K562 (cell line): ENCODE measurements at regions not wholly inside any gene's neighbourhood (a gene's known extent, or its start where the extent isn't known, plus 50 kb on each side); places are given as distances from the start of the nearest gene placed in this dataset.

Experiments
- CBX5 ChIP-seq: IDR thresholded peaks from 2 replicates; pipeline ENCODE4 v1.6.1; 2014; ENCODE audit warnings: low read depth, borderline replicate concordance
- CREM ChIP-seq: IDR thresholded peaks from 2 replicates; pipeline ENCODE4 v1.6.1; 2014; ENCODE audit warnings: antibody characterized with exemption, low read depth
- CUX1 ChIP-seq: fragments of 200-800 bp; sonication (Bioruptor generic); IDR thresholded peaks from 2 replicates; pipeline ENCODE4 v1.6.1; 2016; ENCODE audit warnings: missing genetic modification characterization, missing compliant biosample characterization
- JUND ChIP-seq, 2 experiments: IDR thresholded peaks; 2 replicates in 1 of 2; 3 replicates in 1 of 2; pipeline ENCODE4 v1.6.1; 2011; ENCODE audit warnings: borderline replicate concordance in 2 of 2, low read depth in 2 of 2, low read length in 2 of 2, improper control_type of control experiment in 1 of 2, missing biosample characterization in 1 of 2, missing genetic modification characterization in 1 of 2, missing genetic modification reagents in 1 of 2
- MBD2 ChIP-seq: sonication (generic); IDR thresholded peaks from 2 replicates; pipeline ENCODE4 v1.6.1; 2016; ENCODE audit warnings: low read depth, borderline replicate concordance
- NR2C1 ChIP-seq, 2 experiments: fragments of 450-650 bp; IDR thresholded peaks; 2 replicates each; pipeline ENCODE4 v1.6.1; 2017; ENCODE audit warnings: mild to moderate bottlenecking in 2 of 2, antibody characterized with exemption in 1 of 2, inconsistent platforms in 1 of 2, missing compliant biosample characterization in 1 of 2, missing genetic modification characterization in 1 of 2
- RB1 ChIP-seq: fragments of 450-650 bp; IDR thresholded peaks from 2 replicates; pipeline ENCODE4 v1.6.1; 2017; ENCODE audit warnings: low read depth, mild to moderate bottlenecking
- RBFOX2 ChIP-seq: fragments of 200-400 bp; formaldehyde crosslinking; IDR thresholded peaks from 2 replicates; pipeline ENCODE4 v1.6.1; 2017; ENCODE audit warnings: low read depth, mild to moderate bottlenecking, low read length, moderate library complexity
- SMARCA4 ChIP-seq: fragments of 450-650 bp; IDR thresholded peaks from 2 replicates; pipeline ENCODE4 v1.6.1; 2016
- SUPT5H ChIP-seq: fragments of 450-650 bp; IDR thresholded peaks from 2 replicates; pipeline ENCODE4 v1.6.1; 2016
- ZNF644 ChIP-seq: fragments of 200-800 bp; sonication (Bioruptor generic); IDR thresholded peaks from 2 replicates; pipeline ENCODE4 v1.6.1; 2016; ENCODE audit warnings: low read depth, missing genetic modification characterization, missing compliant biosample characterization
- TF ChIP-seq, protein P1 (sequence below): fragments of 450-650 bp; IDR thresholded peaks from 2 replicates; pipeline ENCODE4 v1.6.1; 2017; ENCODE audit warnings: antibody characterized with exemption, mild to moderate bottlenecking
- TF ChIP-seq, protein P2 (sequence below): fragments of 450-650 bp; IDR thresholded peaks from 2 replicates; pipeline ENCODE4 v1.6.1; 2016; ENCODE audit warnings: antibody characterized with exemption
- TF ChIP-seq, protein P3 (sequence below): sonication (generic); formaldehyde crosslinking; IDR thresholded peaks from 2 replicates; pipeline ENCODE4 v1.8.1; 2023; ENCODE audit warnings: mild to moderate bottlenecking, missing genetic modification reagents

DNA sequence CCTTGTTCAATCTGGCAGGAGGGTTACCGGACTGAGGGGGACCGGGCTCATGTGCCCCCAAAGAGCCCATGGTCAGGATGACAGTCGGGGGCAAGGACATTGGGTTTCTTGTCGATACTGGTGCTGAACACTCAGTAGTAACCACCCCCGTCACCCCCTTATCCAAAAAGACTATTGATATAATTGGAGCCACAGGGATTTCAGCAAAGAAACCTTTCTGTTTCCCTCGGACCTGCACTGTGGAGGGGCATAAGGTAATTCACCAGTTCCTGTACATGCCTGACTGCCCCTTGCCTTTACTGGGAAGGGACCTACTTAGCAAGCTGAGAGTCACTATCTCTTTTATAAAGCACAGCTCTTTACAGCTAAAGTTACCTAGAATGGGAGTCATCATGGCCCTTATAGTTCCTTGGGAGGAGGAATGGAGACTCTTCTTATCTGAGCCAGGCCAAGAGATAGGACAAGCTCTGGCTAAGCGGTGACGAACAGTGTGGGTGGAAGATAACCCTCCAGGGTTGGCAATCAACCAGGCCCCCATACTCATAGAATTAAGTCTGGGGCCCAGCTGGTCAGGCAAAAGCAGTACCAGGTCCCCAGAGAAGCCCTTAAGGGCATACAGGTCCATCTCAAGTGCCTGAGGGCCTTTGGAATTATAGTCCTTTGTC lies 603.7 kb downstream of the UQCRFS1 start (continued):
- TF ChIP-seq NR2C1 (IDR thresholded peaks at IDR 0.05) (no peak), NR2C1 (tag; IDR thresholded peaks at IDR 0.05) (0 out of 2 replicates have a peak, but pooled peaks have one; percentile 32), SUPT5H (0 out of 2 replicates have a peak, but pooled peaks have one; percentile 30), JUND (IDR thresholded peaks at IDR 0.05; ENCODE audit: borderline replicate concordance, low read depth, low read length) (peak; percentile 42; the same call in 1 of the 2 replicates), JUND (tag; IDR thresholded peaks at IDR 0.05; ENCODE audit: borderline replicate concordance, low read depth, low read length) (no peak), CUX1 (0 out of 2 replicates have a peak, but pooled peaks have one; percentile 9), MBD2 (no peak; the same call in 1 of the 2 replicates), ZNF644 (tag) (no peak), RB1 (no peak), CREM (peak; percentile 47), CBX5 (0 out of 2 replicates have a peak, but pooled peaks have one; percentile 35), SMARCA4 (0 out of 2 replicates have a peak, but pooled peaks have one; percentile 26), RBFOX2 (peak; percentile 70)
- TF ChIP-seq, protein P1, sequence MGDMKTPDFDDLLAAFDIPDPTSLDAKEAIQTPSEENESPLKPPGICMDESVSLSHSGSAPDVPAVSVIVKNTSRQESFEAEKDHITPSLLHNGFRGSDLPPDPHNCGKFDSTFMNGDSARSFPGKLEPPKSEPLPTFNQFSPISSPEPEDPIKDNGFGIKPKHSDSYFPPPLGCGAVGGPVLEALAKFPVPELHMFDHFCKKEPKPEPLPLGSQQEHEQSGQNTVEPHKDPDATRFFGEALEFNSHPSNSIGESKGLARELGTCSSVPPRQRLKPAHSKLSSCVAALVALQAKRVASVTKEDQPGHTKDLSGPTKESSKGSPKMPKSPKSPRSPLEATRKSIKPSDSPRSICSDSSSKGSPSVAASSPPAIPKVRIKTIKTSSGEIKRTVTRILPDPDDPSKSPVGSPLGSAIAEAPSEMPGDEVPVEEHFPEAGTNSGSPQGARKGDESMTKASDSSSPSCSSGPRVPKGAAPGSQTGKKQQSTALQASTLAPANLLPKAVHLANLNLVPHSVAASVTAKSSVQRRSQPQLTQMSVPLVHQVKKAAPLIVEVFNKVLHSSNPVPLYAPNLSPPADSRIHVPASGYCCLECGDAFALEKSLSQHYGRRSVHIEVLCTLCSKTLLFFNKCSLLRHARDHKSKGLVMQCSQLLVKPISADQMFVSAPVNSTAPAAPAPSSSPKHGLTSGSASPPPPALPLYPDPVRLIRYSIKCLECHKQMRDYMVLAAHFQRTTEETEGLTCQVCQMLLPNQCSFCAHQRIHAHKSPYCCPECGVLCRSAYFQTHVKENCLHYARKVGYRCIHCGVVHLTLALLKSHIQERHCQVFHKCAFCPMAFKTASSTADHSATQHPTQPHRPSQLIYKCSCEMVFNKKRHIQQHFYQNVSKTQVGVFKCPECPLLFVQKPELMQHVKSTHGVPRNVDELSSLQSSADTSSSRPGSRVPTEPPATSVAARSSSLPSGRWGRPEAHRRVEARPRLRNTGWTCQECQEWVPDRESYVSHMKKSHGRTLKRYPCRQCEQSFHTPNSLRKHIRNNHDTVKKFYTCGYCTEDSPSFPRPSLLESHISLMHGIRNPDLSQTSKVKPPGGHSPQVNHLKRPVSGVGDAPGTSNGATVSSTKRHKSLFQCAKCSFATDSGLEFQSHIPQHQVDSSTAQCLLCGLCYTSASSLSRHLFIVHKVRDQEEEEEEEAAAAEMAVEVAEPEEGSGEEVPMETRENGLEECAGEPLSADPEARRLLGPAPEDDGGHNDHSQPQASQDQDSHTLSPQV, result 0 out of 2 replicates have a peak, but pooled peaks have one; percentile 3
- TF ChIP-seq, protein P2, sequence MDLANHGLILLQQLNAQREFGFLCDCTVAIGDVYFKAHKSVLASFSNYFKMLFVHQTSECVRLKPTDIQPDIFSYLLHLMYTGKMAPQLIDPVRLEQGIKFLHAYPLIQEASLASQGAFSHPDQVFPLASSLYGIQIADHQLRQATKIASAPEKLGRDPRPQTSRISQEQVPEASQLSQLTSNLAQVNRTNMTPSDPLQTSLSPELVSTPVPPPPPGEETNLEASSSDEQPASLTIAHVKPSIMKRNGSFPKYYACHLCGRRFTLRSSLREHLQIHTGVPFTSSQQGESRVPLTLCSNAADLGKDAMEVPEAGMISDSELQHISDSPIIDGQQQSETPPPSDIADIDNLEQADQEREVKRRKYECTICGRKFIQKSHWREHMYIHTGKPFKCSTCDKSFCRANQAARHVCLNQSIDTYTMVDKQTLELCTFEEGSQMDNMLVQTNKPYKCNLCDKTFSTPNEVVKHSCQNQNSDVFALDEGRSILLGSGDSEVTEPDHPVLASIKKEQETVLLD, result no peak
- TF ChIP-seq, protein P3, sequence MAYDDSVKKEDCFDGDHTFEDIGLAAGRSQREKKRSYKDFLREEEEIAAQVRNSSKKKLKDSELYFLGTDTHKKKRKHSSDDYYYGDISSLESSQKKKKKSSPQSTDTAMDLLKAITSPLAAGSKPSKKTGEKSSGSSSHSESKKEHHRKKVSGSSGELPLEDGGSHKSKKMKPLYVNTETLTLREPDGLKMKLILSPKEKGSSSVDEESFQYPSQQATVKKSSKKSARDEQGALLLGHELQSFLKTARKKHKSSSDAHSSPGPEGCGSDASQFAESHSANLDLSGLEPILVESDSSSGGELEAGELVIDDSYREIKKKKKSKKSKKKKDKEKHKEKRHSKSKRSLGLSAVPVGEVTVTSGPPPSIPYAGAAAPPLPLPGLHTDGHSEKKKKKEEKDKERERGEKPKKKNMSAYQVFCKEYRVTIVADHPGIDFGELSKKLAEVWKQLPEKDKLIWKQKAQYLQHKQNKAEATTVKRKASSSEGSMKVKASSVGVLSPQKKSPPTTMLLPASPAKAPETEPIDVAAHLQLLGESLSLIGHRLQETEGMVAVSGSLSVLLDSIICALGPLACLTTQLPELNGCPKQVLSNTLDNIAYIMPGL (CRISPR knock-in tag), result 0 out of 2 replicates have a peak, but pooled peaks have one; percentile 20
